Testis (tissue), 2 donors: ENCODE measurements at regions not wholly inside any gene's neighbourhood (a gene's known extent, or its start where the extent isn't known, plus 50 kb on each side); places are given as distances from the start of the nearest gene placed in this dataset.

Source experiments
- CTCF ChIP-seq, 3 experiments: fragments of 450-650 bp in 2 of 3; fragments of 200-600 bp in 1 of 3; sonication (generic) in 1 of 3; IDR thresholded peaks; one replicate each; pipeline ENCODE4 v1.5.1; 2016 to 2019; ENCODE audit warnings: antibody characterized with exemption in 3 of 3, mild to moderate bottlenecking in 2 of 3, moderate library complexity in 1 of 3
- POLR2A ChIP-seq: fragments of 450-650 bp; IDR thresholded peaks from one replicate; pipeline ENCODE4 v1.6.1; 2017; ENCODE audit warnings: antibody characterized with exemption, mild to moderate bottlenecking, moderate library complexity

DNA sequence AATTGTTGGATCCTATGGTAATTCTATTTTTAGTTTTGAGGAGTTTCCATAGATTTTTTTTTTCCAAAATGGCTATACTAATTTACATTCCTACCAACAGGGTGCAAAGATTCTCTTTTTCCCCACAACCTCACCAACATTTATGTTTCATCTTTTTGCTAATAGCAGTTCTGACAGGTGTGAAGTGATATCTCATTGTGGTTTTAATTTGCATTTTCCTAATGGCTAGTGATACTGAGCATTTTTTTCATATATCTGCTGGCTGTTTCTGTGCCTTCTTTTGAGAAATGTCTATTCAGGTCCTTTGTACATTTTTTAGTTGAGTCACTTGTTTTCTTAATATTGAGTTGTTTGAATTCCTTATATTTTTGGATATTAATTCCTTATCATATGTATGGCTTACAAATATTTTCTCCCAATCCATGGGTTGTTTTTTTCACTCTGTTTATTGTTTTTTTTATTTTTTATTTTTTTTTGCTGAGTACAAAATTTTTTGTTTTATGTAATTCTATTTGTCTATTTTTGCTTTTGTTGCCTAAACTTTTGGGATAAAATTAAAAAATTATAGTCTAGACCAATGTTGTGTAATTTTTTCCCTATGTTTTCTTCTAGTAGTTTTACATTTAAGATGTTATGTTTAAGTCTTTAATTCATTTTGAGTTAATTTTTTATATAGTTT, 205.9 kb upstream of the ADCY1 start:
- no peak for TF ChIP-seq CTCF (IDR thresholded peaks at IDR 0.05)
- no peak for TF ChIP-seq POLR2A
